ENCODE measurements at regions not wholly inside any gene's neighbourhood (a gene's known extent, or its start where the extent isn't known, plus 50 kb on each side); places are given as distances from the start of the nearest gene placed in this dataset.

DNA sequence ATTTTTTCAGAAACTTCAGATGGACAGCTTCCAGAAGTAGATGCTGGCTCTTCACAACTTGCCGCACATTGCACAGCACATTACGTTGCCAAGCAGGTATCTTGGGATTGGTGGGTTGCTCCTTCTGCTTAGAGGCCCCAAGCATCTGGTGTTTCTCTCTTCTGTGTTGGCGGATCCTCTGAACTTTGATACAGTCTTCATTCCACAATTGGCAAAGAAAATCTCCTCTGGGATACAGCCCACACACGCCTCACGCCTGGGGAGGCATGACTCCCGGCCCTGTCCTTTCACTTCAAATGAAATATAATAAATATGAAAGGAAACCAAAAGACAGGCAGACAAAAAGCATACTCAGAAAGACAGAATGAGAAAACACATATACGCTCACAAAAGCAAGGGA is 72.3 kb upstream of the PPP2R5A start:
- TF ChIP-seq, protein P1, sequence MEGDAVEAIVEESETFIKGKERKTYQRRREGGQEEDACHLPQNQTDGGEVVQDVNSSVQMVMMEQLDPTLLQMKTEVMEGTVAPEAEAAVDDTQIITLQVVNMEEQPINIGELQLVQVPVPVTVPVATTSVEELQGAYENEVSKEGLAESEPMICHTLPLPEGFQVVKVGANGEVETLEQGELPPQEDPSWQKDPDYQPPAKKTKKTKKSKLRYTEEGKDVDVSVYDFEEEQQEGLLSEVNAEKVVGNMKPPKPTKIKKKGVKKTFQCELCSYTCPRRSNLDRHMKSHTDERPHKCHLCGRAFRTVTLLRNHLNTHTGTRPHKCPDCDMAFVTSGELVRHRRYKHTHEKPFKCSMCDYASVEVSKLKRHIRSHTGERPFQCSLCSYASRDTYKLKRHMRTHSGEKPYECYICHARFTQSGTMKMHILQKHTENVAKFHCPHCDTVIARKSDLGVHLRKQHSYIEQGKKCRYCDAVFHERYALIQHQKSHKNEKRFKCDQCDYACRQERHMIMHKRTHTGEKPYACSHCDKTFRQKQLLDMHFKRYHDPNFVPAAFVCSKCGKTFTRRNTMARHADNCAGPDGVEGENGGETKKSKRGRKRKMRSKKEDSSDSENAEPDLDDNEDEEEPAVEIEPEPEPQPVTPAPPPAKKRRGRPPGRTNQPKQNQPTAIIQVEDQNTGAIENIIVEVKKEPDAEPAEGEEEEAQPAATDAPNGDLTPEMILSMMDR (conservative IDR thresholded peaks at IDR 0.05) = no peak
- no peak for TF ChIP-seq ZFX (IDR thresholded peaks at IDR 0.05)

Data from C4-2B (cell line).